Neural cell (in vitro differentiated cells): ENCODE measurements at regions not wholly inside any gene's neighbourhood (a gene's known extent, or its start where the extent isn't known, plus 50 kb on each side); places are given as distances from the start of the nearest gene placed in this dataset.

Experiments used
- H2AFZ ChIP-seq: fragments of 200-600, 300-800 bp; sonication (generic), shearing (Covaris generic); 2 replicates; pipeline ENCODE4 v1.6.0; 2014; ENCODE audit warnings: low read depth, mild to moderate bottlenecking, antibody characterized with exemption, low read length, moderate library complexity
- H3F3A ChIP-seq: fragments of 200-600 bp; shearing (Covaris generic); 2 replicates; pipeline ENCODE4 v1.6.1; 2016; ENCODE audit warnings: mild to moderate bottlenecking, moderate library complexity, mixed read lengths, antibody characterized with exemption, low read length; ENCODE audit not compliant: insufficient read depth, poor library complexity, severe bottlenecking
- H3K27ac ChIP-seq: fragments of 200-600, 300-800 bp; sonication (generic), shearing (Covaris generic); 2 replicates; pipeline ENCODE4 v1.5.1; 2014; ENCODE audit warnings: mild to moderate bottlenecking, low read length, moderate library complexity
- H3K27me3 ChIP-seq: fragments of 300-800, 200-600 bp; sonication (generic), shearing (Covaris generic); 2 replicates; pipeline ENCODE4 v1.6.0; 2014; ENCODE audit warnings: mild to moderate bottlenecking, low read depth, low read length, moderate library complexity; ENCODE audit not compliant: insufficient read depth
- H3K36me3 ChIP-seq: fragments of 300-800, 200-600 bp; sonication (generic), shearing (Covaris generic); 2 replicates; pipeline ENCODE4 v1.5.1; 2014; ENCODE audit warnings: mild to moderate bottlenecking, antibody characterized with exemption, low read length, moderate library complexity; ENCODE audit not compliant: insufficient read depth
- H3K4me2 ChIP-seq: fragments of 300-800, 200-600 bp; sonication (generic), shearing (Covaris generic); 2 replicates; pipeline ENCODE4 v1.6.0; 2014; ENCODE audit warnings: mild to moderate bottlenecking, low read length
- H3K4me3 ChIP-seq: fragments of 300-800, 200-600 bp; sonication (generic), shearing (Covaris generic); 2 replicates; pipeline ENCODE4 v1.5.1; 2014; ENCODE audit warnings: mild to moderate bottlenecking, low read length, moderate library complexity
- H3K79me2 ChIP-seq: fragments of 200-600 bp; shearing (Covaris generic); replicated peaks from 2 replicates; pipeline ENCODE4 v1.6.0; 2014; ENCODE audit warnings: mild to moderate bottlenecking, low read length, moderate library complexity; ENCODE audit not compliant: insufficient read depth
- H3K9ac ChIP-seq: fragments of 300-800, 200-600 bp; sonication (generic), shearing (Covaris generic); 2 replicates; pipeline ENCODE4 v1.6.1; 2016; ENCODE audit warnings: mild to moderate bottlenecking, low read length, mixed read lengths
- H3K9me2 ChIP-seq: fragments of 200-600 bp; shearing (Covaris generic); 2 replicates; pipeline ENCODE4 v1.6.1; 2016; ENCODE audit warnings: mild to moderate bottlenecking, low read length, mixed read lengths; ENCODE audit not compliant: insufficient read depth
- H3K9me3 ChIP-seq: fragments of 200-600, 300-800 bp; sonication (generic), shearing (Covaris generic); 2 replicates; pipeline ENCODE4 v1.6.1; 2016; ENCODE audit warnings: mild to moderate bottlenecking, mixed run types, low read length, moderate library complexity, mixed read lengths
- H4K20me1 ChIP-seq: fragments of 200-600 bp; shearing (Covaris generic); 2 replicates; pipeline ENCODE4 v1.6.1; 2016; ENCODE audit warnings: mild to moderate bottlenecking, mixed run types; ENCODE audit not compliant: insufficient read depth
- CTCF ChIP-seq: fragments of 450-650 bp; IDR thresholded peaks from 2 replicates; pipeline ENCODE4 v1.5.1; 2014; ENCODE audit warnings: antibody characterized with exemption, mild to moderate bottlenecking, moderate library complexity; ENCODE audit not compliant: poor library complexity, severe bottlenecking
- EP300 ChIP-seq: fragments of 450-650 bp; conservative IDR thresholded peaks from 2 replicates; pipeline ENCODE4 v1.6.1; 2014; ENCODE audit warnings: antibody characterized with exemption, mild to moderate bottlenecking, moderate library complexity; ENCODE audit not compliant: poor library complexity, severe bottlenecking
- EZH2 ChIP-seq: fragments of 200-600, 300-800 bp; shearing (Covaris generic), sonication (generic); IDR thresholded peaks from 2 replicates; pipeline ENCODE4 v1.6.1; 2014; ENCODE audit warnings: antibody characterized with exemption, low read length, borderline replicate concordance, mild to moderate bottlenecking; ENCODE audit not compliant: insufficient read depth, poor library complexity, severe bottlenecking
- MXI1 ChIP-seq: fragments of 450-650 bp; conservative IDR thresholded peaks from 2 replicates; pipeline ENCODE4 v1.6.1; 2014; ENCODE audit warnings: antibody characterized with exemption, mild to moderate bottlenecking; ENCODE audit not compliant: poor library complexity, severe bottlenecking
- POLR2AphosphoS5 ChIP-seq: IDR thresholded peaks from 2 replicates; pipeline ENCODE4 v1.6.1; 2012
- RAD21 ChIP-seq: fragments of 450-650 bp; conservative IDR thresholded peaks from 2 replicates; pipeline ENCODE4 v1.6.1; 2014; ENCODE audit warnings: antibody characterized with exemption, mild to moderate bottlenecking, moderate library complexity
- REST ChIP-seq: IDR thresholded peaks from 2 replicates; pipeline ENCODE4 v1.6.1; 2012; ENCODE audit warnings: borderline replicate concordance
- SMC3 ChIP-seq: fragments of 450-650 bp; conservative IDR thresholded peaks from 2 replicates; pipeline ENCODE4 v1.6.1; 2014; ENCODE audit warnings: antibody characterized with exemption, mild to moderate bottlenecking, moderate library complexity; ENCODE audit not compliant: poor library complexity
- TAF1 ChIP-seq: IDR thresholded peaks from 2 replicates; pipeline ENCODE4 v1.6.1; 2012; ENCODE audit warnings: low read depth

GRCh38 chr4:151555151-151555945 lies 146.4 kb downstream of the FHIP1A start:
- TF ChIP-seq MXI1 (no peak), RAD21 (no peak), EZH2 (no peak), EP300 (no peak), REST (no peak), SMC3 (no peak), TAF1 (no peak), POLR2AphosphoS5 (no peak), CTCF (no peak)
- Histone ChIP-seq H3K9ac (no peak overlapping the region), H3K4me3 (no peak overlapping the region), H3K27me3 (no peaks in the 10 kb centered on the region), H3F3A (no peaks in the 10 kb centered on the region), H3K79me2 (no peaks in the 10 kb centered on the region), H3K36me3 (no peaks in the 10 kb centered on the region), H3K4me2 (no peak overlapping the region), H3K9me2 (no peaks in the 10 kb centered on the region), H3K9me3 (no peaks in the 10 kb centered on the region), H2AFZ (no peak overlapping the region), H3K27ac (no peak overlapping the region), H4K20me1 (no peaks in the 10 kb centered on the region)

- H3K9ac ChIP-seq: no peak overlapping the region
- no peaks in the 10 kb centered on the region for H4K20me1 ChIP-seq
- H3K9me3 ChIP-seq: no peaks in the 10 kb centered on the region
- no peak overlapping the region for H3K27ac ChIP-seq
- no peaks in the 10 kb centered on the region for H3K9me2 ChIP-seq
- H3K4me2 ChIP-seq: no peak overlapping the region
- TF ChIP-seq MXI1 (no peak), POLR2AphosphoS5 (no peak), RAD21 (no peak), EP300 (no peak), CTCF (no peak), SMC3 (no peak), EZH2 (no peak)
- H3K27me3 ChIP-seq: no peaks in the 10 kb centered on the region
- no peak overlapping the region for H2AFZ ChIP-seq
- no peak overlapping the region for H3K4me3 ChIP-seq
- H3K79me2 ChIP-seq: no peaks in the 10 kb centered on the region
- no peaks in the 10 kb centered on the region for H3F3A ChIP-seq
- H3K36me3 ChIP-seq: no peaks in the 10 kb centered on the region
These were observed 149.6 kb downstream of the FHIP1A start for GRCh38 chr4:151558496-151559113.
